ENCODE measurements at regions not wholly inside any gene's neighbourhood (a gene's known extent, or its start where the extent isn't known, plus 50 kb on each side); places are given as distances from the start of the nearest gene placed in this dataset.

DNA sequence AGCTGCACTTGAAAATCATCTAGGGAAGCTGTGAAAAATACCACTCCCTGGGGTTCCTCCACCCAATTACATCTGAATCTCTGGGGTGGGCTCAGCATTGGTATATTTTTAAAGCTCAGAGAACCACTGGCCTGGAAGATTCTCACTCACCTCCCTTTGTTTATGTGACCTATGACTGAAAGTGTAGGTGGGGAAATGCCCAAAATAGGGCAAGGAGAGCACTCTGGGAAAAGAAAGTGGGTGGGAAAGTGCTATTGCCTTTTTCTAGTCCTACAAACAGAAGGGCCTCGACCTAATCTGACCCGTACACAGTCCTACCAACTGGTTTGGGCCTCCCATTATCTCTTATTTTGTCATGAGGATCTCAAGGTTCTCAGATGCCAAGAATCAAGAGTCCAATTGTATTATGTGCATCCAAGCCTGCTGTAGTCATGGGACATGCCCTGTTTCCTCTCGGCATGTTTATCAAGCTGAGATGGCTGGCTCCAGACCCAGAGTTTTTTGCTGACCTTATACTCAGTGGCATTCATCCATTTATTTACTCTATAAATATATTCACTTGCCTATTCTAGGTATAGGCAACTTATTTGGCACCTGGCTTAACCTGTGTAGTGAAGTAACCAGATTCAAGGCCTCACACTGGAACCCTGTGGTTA is 483.7 kb downstream of the ENC1 start:
- no peak for TF ChIP-seq POLR2AphosphoS5 (IDR thresholded peaks at IDR 0.05; ENCODE audit: low read depth, low read length)
- TF ChIP-seq POLR2A (IDR thresholded peaks at IDR 0.05; ENCODE audit: control extremely low read depth in 1 of 2, low read depth in 2 of 2, low read length in 2 of 2): no peak
- TF ChIP-seq CTCF (IDR thresholded peaks at IDR 0.05; ENCODE audit: control extremely low read depth in 1 of 3, insufficient read depth in 1 of 3, low read depth in 1 of 3, low read length in 3 of 3): no peak
- TF ChIP-seq YY1 (IDR thresholded peaks at IDR 0.05; ENCODE audit: low read depth, low read length): no peak
- no peak for TF ChIP-seq JUND (IDR thresholded peaks at IDR 0.05; ENCODE audit: low read length)
- no peak for TF ChIP-seq BCL11A (IDR thresholded peaks at IDR 0.05; ENCODE audit: low read depth in 2 of 2, low read length in 2 of 2)
- no peak for TF ChIP-seq CHD1 (IDR thresholded peaks at IDR 0.05; ENCODE audit: low read depth, low read length)
- no peak for TF ChIP-seq EZH2 (IDR thresholded peaks at IDR 0.05; ENCODE audit: low read depth, low read length, severe bottlenecking)
- TF ChIP-seq RFX5 (IDR thresholded peaks at IDR 0.05; ENCODE audit: borderline replicate concordance, low read depth, low read length): no peak
- TF ChIP-seq, protein P1, sequence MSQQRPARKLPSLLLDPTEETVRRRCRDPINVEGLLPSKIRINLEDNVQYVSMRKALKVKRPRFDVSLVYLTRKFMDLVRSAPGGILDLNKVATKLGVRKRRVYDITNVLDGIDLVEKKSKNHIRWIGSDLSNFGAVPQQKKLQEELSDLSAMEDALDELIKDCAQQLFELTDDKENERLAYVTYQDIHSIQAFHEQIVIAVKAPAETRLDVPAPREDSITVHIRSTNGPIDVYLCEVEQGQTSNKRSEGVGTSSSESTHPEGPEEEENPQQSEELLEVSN (IDR thresholded peaks at IDR 0.05): no peak
- TF ChIP-seq EP300 (IDR thresholded peaks at IDR 0.05; ENCODE audit: borderline replicate concordance in 1 of 2, low read depth in 2 of 2, low read length in 2 of 2): no peak
